ENCODE measurements at regions not wholly inside any gene's neighbourhood (a gene's known extent, or its start where the extent isn't known, plus 50 kb on each side); places are given as distances from the start of the nearest gene placed in this dataset.
"Not testable (repeated sequence)": the region's sequence is repeated elsewhere in the genome, so short reads cannot be mapped to it uniquely, and the experiment has no call there.

DNA sequence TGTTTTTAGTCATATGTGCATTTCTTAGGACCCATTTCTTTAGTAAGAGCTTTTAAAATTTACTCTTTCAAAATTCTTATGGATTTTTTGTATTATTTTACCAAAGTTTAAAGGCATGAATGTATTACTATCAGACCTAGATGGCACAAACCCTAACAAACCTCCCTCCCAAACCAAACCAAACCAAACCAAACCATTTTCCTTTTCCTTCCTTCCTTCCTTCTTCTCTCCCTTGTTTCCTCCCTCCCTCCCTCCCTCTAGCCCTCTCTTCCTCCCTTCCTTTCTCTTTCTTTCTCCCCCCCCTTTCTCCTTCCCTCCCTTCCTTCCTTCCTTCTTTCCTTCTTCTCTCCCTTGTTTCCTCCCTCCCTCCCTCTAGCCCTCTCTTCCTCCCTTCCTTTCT lies 1001.8 kb upstream of the CITED2 start:
- H3K4me3 ChIP-seq (ENCODE audit: low read length): no peak overlapping the region
- no peaks in the 10 kb centered on the region for H3K27me3 ChIP-seq (ENCODE audit: control insufficient read depth, insufficient read depth, low read length)
- H3K36me3 ChIP-seq (ENCODE audit: control insufficient read depth, insufficient read depth, low read length): no peaks in the 10 kb centered on the region
- H3K9me3 ChIP-seq (ENCODE audit: control insufficient read depth, low read depth, low read length): peaks cover 15% of the 10 kb centered on the region
- no peak overlapping the region for H3K27ac ChIP-seq (ENCODE audit: low read length)
- peaks cover 10% of the 10 kb centered on the region for H3K4me1 ChIP-seq (ENCODE audit: control insufficient read depth, insufficient read depth, low read length)
- DNase-seq: no peak

DNA sequence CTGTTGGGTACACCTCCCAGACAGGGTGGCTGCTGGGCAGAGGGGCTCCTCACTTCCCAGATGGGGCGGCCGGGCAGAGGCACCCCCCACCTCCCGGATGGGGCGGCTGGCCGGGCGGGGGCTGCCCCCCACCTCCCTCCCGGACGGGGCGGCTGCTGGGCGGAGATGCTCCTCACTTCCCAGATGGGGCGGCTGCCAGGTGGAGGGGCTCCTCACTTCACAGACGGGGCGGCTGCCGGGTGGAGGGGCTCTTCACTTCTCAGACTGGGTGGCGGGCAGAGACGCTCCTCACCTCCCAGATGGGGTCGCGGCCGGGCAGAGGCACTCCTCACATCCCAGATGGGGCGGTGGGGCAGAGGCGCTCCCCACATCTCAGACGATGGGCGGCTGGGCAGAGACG lies 999.3 kb upstream of the CITED2 start:
- not testable (repeated sequence) for H3K27ac ChIP-seq (ENCODE audit: low read length); H3K27me3 ChIP-seq (ENCODE audit: control insufficient read depth, insufficient read depth, low read length); DNase-seq; H3K4me1 ChIP-seq (ENCODE audit: control insufficient read depth, insufficient read depth, low read length); H3K4me3 ChIP-seq (ENCODE audit: low read length); H3K36me3 ChIP-seq (ENCODE audit: control insufficient read depth, insufficient read depth, low read length)
- no CpG with 5 or more reads among the region's 24 CpGs for WGBS (ENCODE audit: insufficient coverage, low lambda C conversion rate)
- peaks cover 15% of the 10 kb centered on the region for H3K9me3 ChIP-seq (ENCODE audit: control insufficient read depth, low read depth, low read length)

- Histone ChIP-seq H3K36me3 (ENCODE audit: control insufficient read depth, insufficient read depth, low read length) (no peaks in the 10 kb centered on the region), H3K4me1 (ENCODE audit: control insufficient read depth, insufficient read depth, low read length) (no peaks in the 10 kb centered on the region), H3K27me3 (ENCODE audit: control insufficient read depth, insufficient read depth, low read length) (no peaks in the 10 kb centered on the region), H3K4me3 (ENCODE audit: low read length) (no peak overlapping the region), H3K27ac (ENCODE audit: low read length) (no peak overlapping the region), H3K9me3 (ENCODE audit: control insufficient read depth, low read depth, low read length) (peaks cover 15% of the 10 kb centered on the region)
- 100% methylated on average over 1 of the region's 4 CpGs for WGBS (ENCODE audit: insufficient coverage, low lambda C conversion rate)
- DNase-seq: no peak
These were observed 997.6 kb upstream of the CITED2 start for GRCh38 chr6:140372064-140372463.

DNA sequence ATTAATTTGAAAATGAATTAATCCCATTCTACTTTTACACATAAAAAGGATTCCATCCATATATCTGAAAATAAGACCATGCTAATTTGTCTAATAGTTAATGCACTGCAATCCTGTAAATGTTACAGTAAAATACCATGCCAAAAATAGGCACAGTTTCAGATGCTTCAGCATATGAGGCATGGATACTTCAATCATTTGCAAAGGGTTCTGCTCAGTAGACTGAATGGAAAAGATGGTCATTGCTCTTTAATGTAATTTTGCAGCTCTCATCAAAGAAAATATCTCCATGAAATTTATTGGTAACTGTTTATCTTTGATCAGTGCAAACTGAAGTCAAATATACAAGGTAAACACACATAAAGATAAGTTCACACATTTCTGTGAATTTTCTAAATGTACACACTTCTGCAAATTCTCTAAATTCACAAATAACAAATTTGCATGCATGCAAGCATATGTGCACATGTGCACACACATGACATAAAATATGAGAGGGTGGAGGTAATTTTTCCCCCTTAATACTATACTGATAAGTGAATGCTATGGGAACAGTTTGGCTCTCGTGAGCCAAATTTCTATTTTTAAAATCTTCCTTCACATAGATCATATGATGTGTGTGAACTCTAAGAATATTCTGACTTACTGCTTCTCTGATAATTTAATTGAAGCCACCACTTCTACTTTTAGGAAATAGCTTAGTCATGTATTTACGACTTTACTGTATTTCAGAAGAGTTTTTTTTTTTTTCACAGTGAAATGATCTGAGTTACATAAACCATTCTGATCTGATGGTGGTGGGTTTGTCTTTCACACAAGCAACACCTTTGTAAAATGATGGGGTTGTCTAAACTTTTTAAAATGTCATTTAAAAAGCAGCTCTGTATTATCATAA lies 996.8 kb upstream of the CITED2 start:
- Histone ChIP-seq H3K9me3 (ENCODE audit: control insufficient read depth, low read depth, low read length) (peaks cover 15% of the 10 kb centered on the region), H3K27ac (ENCODE audit: low read length) (no peak overlapping the region), H3K4me3 (ENCODE audit: low read length) (no peak overlapping the region), H3K27me3 (ENCODE audit: control insufficient read depth, insufficient read depth, low read length) (no peaks in the 10 kb centered on the region), H3K36me3 (ENCODE audit: control insufficient read depth, insufficient read depth, low read length) (no peaks in the 10 kb centered on the region), H3K4me1 (ENCODE audit: control insufficient read depth, insufficient read depth, low read length) (no peaks in the 10 kb centered on the region)
- DNase-seq: no peak
- WGBS (ENCODE audit: insufficient coverage, low lambda C conversion rate): no CpG with 5 or more reads among the region's 2 CpGs

GRCh38 chr6:140370441-140370840 lies 996.0 kb upstream of the CITED2 start:
- Histone ChIP-seq H3K27me3 (ENCODE audit: control insufficient read depth, insufficient read depth, low read length) (no peaks in the 10 kb centered on the region), H3K4me3 (ENCODE audit: low read length) (no peak overlapping the region), H3K4me1 (ENCODE audit: control insufficient read depth, insufficient read depth, low read length) (no peaks in the 10 kb centered on the region), H3K27ac (ENCODE audit: low read length) (no peak overlapping the region), H3K9me3 (ENCODE audit: control insufficient read depth, low read depth, low read length) (peaks cover 15% of the 10 kb centered on the region), H3K36me3 (ENCODE audit: control insufficient read depth, insufficient read depth, low read length) (no peaks in the 10 kb centered on the region)
- WGBS (ENCODE audit: insufficient coverage, low lambda C conversion rate): no CpG with 5 or more reads among the region's 1 CpG
- no peak for DNase-seq

DNA sequence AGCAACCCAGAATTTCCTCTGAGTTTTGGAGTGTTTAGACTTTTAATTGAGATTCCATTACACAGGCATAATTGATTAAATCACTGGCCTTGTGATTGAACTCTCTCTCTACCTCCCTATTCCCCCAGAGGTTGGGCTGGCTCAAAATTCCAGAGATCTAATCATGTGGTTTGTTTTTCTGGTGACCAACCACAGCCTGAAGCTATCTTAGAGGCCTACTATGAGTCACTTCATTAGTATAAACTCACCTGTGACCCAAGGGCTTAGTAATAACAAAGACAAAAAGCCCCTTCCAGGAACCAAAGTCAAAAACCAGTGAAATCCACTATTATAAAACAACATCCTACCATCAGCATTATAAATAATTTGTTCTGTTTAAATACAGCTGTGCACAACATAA lies 992.5 kb upstream of the CITED2 start:
- DNase-seq: no peak
- no peaks in the 10 kb centered on the region for H3K4me1 ChIP-seq (ENCODE audit: control insufficient read depth, insufficient read depth, low read length)
- no peaks in the 10 kb centered on the region for H3K27me3 ChIP-seq (ENCODE audit: control insufficient read depth, insufficient read depth, low read length)
- H3K9me3 ChIP-seq (ENCODE audit: control insufficient read depth, low read depth, low read length): peaks cover 11% of the 10 kb centered on the region
- H3K4me3 ChIP-seq (ENCODE audit: low read length): no peak overlapping the region
- no peak overlapping the region for H3K27ac ChIP-seq (ENCODE audit: low read length)
- H3K36me3 ChIP-seq (ENCODE audit: control insufficient read depth, insufficient read depth, low read length): no peaks in the 10 kb centered on the region

DNA sequence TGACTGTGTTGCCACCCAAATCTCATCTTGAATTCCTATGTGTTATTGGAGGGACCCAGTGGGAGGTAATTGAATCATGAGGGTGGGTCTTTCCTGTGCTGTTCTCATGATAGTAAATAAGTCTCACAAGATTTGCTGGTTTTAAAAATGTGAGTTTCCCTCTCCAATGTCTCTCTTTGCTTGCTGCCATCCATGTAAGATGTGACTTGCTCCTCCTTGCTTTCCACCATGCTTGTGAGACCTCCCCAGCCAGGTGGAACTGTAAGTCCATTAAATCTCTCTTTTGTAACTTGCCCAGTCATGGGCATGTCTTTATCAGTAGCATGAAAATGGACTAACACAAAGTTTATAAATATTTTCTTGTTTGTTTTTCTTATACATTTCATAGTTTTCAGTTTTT lies 990.5 kb upstream of the CITED2 start:
- Histone ChIP-seq H3K4me3 (ENCODE audit: low read length) (no peak overlapping the region), H3K27ac (ENCODE audit: low read length) (no peak overlapping the region), H3K36me3 (ENCODE audit: control insufficient read depth, insufficient read depth, low read length) (no peaks in the 10 kb centered on the region), H3K4me1 (ENCODE audit: control insufficient read depth, insufficient read depth, low read length) (no peaks in the 10 kb centered on the region), H3K27me3 (ENCODE audit: control insufficient read depth, insufficient read depth, low read length) (no peaks in the 10 kb centered on the region), H3K9me3 (ENCODE audit: control insufficient read depth, low read depth, low read length) (peaks cover 11% of the 10 kb centered on the region)
- no peak for DNase-seq

DNA sequence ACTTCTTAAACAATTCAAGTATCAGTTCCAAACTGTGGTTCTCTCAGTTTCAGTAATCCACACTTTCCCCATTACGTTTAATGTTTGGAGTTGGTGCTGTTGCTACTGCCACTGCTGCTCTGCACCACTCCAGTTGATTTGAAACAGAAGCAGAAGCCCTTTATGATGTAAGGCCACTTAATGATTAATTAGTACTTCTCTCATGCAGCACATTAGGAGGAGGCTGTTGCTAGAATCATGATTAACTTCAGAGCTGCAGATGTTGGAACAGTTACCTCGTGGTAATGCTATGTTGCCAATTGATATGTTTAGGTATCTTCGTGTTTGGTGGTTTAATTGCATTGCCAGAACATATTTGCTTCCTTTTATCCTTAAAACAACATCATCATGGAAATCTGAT lies 986.2 kb upstream of the CITED2 start:
- no CpG with 5 or more reads among the region's 3 CpGs for WGBS (ENCODE audit: insufficient coverage, low lambda C conversion rate)
- DNase-seq: peak in 1 of 2 donors; percentile 25
- no peak overlapping the region for H3K27ac ChIP-seq (ENCODE audit: low read length)

DNA sequence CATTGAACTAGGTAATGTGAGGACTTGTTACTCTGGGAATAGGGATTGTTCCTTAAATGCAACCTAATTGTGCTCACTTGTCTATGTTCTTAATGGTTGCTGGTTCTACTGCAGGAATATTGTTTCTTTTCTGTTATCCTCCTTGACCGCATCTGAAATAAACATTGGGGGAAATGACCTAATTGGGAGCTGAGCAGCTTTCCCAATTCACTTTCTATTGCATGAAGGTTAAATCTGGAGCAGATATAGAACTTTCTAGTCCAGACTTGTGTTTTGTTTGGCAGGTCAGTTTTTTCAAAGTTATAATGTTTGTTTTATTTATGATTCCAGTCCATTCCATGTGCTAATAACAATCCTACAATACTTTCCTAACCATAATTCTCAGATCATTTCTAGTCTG lies 981.0 kb upstream of the CITED2 start:
- Histone ChIP-seq H3K9me3 (ENCODE audit: control insufficient read depth, low read depth, low read length) (no peaks in the 10 kb centered on the region), H3K27ac (ENCODE audit: low read length) (no peak overlapping the region), H3K27me3 (ENCODE audit: control insufficient read depth, insufficient read depth, low read length) (no peaks in the 10 kb centered on the region), H3K4me1 (ENCODE audit: control insufficient read depth, insufficient read depth, low read length) (no peaks in the 10 kb centered on the region), H3K4me3 (ENCODE audit: low read length) (no peak overlapping the region), H3K36me3 (ENCODE audit: control insufficient read depth, insufficient read depth, low read length) (no peaks in the 10 kb centered on the region)
- 67% methylated on average over 1 of the region's 1 CpG for WGBS (ENCODE audit: insufficient coverage, low lambda C conversion rate)
- no peak for DNase-seq

More for the DNA sequence above, 986.2 kb upstream of the CITED2 start:
- Histone ChIP-seq H3K36me3 (ENCODE audit: control insufficient read depth, insufficient read depth, low read length) (no peaks in the 10 kb centered on the region), H3K4me1 (ENCODE audit: control insufficient read depth, insufficient read depth, low read length) (no peaks in the 10 kb centered on the region), H3K4me3 (ENCODE audit: low read length) (no peak overlapping the region), H3K27me3 (ENCODE audit: control insufficient read depth, insufficient read depth, low read length) (no peaks in the 10 kb centered on the region), H3K9me3 (ENCODE audit: control insufficient read depth, low read depth, low read length) (peaks cover 11% of the 10 kb centered on the region)

DNA sequence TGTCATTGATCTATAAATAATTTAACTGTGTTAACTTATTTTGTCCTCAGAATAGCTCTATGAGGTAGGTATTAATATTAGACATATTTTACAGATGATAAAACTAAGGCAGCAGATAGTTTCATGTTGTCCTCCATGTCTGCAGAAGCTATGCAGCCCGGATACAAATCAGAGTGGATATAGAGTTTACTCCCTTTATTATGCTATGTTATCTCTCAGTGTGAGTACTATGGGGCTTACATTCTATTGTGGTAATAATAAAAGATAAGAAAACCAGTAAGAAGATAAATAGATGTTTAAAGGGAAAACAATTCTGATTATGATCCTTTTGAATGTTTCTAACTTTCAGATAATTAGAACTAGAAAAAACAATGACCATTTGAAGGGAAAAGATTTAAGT lies 979.8 kb upstream of the CITED2 start:
- no peak for DNase-seq
- no peaks in the 10 kb centered on the region for H3K9me3 ChIP-seq (ENCODE audit: control insufficient read depth, low read depth, low read length)
- no peak overlapping the region for H3K27ac ChIP-seq (ENCODE audit: low read length)
- no peak overlapping the region for H3K4me3 ChIP-seq (ENCODE audit: low read length)
- H3K36me3 ChIP-seq (ENCODE audit: control insufficient read depth, insufficient read depth, low read length): no peaks in the 10 kb centered on the region
- no peaks in the 10 kb centered on the region for H3K27me3 ChIP-seq (ENCODE audit: control insufficient read depth, insufficient read depth, low read length)
- WGBS (ENCODE audit: insufficient coverage, low lambda C conversion rate): no CpG with 5 or more reads among the region's 1 CpG
- H3K4me1 ChIP-seq (ENCODE audit: control insufficient read depth, insufficient read depth, low read length): no peaks in the 10 kb centered on the region

DNA sequence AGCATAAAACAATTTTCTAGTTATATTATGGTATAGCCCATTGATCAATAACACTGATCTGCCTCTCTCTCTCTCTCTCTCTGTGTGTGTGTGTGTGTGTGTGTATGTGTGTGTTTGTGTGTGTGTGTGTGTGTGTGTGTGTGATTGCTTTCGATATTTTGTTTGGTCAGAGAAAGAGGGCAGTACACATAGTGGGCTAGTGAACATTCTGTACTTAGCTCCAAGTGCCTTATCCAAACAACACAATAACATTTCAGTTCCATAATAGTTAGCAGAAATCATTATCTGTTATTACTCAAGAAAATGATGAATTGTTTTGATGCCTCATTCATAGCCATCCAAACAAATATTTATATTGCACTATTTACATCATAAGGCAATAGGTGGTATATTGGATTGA lies 979.1 kb upstream of the CITED2 start:
- WGBS (ENCODE audit: insufficient coverage, low lambda C conversion rate): no CpG with 5 or more reads among the region's 1 CpG
- H3K36me3 ChIP-seq (ENCODE audit: control insufficient read depth, insufficient read depth, low read length): no peaks in the 10 kb centered on the region
- no peak for DNase-seq
- H3K27ac ChIP-seq (ENCODE audit: low read length): no peak overlapping the region
- no peaks in the 10 kb centered on the region for H3K4me1 ChIP-seq (ENCODE audit: control insufficient read depth, insufficient read depth, low read length)
- H3K4me3 ChIP-seq (ENCODE audit: low read length): no peak overlapping the region
- H3K9me3 ChIP-seq (ENCODE audit: control insufficient read depth, low read depth, low read length): no peaks in the 10 kb centered on the region
- H3K27me3 ChIP-seq (ENCODE audit: control insufficient read depth, insufficient read depth, low read length): no peaks in the 10 kb centered on the region

Measured in large intestine (tissue), 3 donors.